ENCODE measurements at regions not wholly inside any gene's neighbourhood (a gene's known extent, or its start where the extent isn't known, plus 50 kb on each side); places are given as distances from the start of the nearest gene placed in this dataset.

DNA sequence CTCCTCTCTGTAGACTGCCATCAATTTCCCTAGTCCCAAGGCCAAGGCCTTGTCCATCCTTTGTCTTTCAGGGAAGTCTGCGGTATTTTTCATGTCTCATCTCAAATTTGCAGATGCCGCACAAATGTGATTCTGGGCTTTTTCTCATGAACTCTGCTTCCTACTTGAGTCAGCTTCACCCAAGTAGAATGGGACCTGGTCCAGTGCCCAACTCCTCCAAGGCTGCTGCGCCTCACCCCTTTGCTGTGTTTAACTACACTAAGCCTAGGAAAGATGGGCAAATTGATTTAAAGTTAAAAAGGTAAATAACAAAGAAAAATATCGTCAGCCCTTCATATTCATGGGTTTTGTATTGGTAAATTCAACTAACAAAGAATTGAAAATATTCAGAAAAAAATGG is 1092.6 kb upstream of the AUTS2 start:
- POLR2A ChIA-PET = no interaction called here
- Histone ChIP-seq H3K4me3 (ENCODE audit: low read length) (no peak overlapping the region), H3K9me3 (ENCODE audit: low read length) (peaks cover 4% of the 10 kb centered on the region), H3K4me1 (ENCODE audit: insufficient read depth, low read length) (no peaks in the 10 kb centered on the region), H3K36me3 (ENCODE audit: insufficient read depth, low read length) (no peaks in the 10 kb centered on the region), H3K27ac (ENCODE audit: low read depth, low read length) (no peak overlapping the region), H3K27me3 (ENCODE audit: insufficient read depth, low read length, poor library complexity, severe bottlenecking) (no peaks in the 10 kb centered on the region)
- Mint-ChIP-seq H3K27ac (no peak overlapping the region), H3K9me3 (peaks cover 14 to 37% (median 19%) of the 10 kb centered on the region in 5 donors), H3K36me3 (no peaks in the 10 kb centered on the region), H3K4me1 (no peaks in the 10 kb centered on the region), H3K4me3 (no peak overlapping the region), H3K27me3 (peaks cover 0 to 3% of the 10 kb centered on the region in 2 donors)
- no peak for DNase-seq
- CTCF ChIA-PET = no interaction called here

- CTCF ChIA-PET = no interaction called here
- no peak for DNase-seq
Measured at GRCh38 chr7:68507668-68508067, 1090.6 kb upstream of the AUTS2 start.

DNA sequence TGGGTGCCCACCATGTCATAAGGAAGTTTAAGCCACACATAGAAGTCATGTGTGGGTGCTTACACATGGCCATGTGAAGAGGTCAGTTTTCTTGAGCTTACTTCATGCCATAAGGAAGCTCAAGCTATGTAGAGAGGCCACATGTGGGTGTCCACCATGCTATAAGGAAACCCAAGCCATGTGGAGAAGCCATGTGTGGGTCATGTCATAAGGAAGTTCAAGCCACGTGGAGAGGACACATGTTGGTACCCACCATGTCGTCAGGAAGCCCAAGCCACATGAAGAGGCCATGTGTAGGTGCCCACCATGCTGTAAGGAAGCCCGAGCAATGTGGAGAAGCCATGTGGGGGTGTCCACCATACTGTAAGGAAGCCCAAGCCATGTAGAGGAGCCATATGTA is 1089.2 kb upstream of the AUTS2 start:
- DNase-seq = no peak
- POLR2A ChIA-PET = no interaction called here
- no peak overlapping the region for H3K4me3 Mint-ChIP-seq

More at GRCh38 chr7:68507668-68508067, 1090.6 kb upstream of the AUTS2 start:
- Mint-ChIP-seq H3K36me3 (no peaks in the 10 kb centered on the region), H3K4me3 (no peak overlapping the region), H3K4me1 (no peaks in the 10 kb centered on the region), H3K9me3 (peaks cover 12 to 33% (median 21%) of the 10 kb centered on the region in 5 donors), H3K27ac (no peak overlapping the region), H3K27me3 (peaks cover 0 to 3% of the 10 kb centered on the region in 2 donors)
- POLR2A ChIA-PET = no interaction called here
- no peaks in the 10 kb centered on the region for H3K4me1 ChIP-seq (ENCODE audit: insufficient read depth, low read length)
- H3K27ac ChIP-seq (ENCODE audit: low read depth, low read length) = no peak overlapping the region
- no peaks in the 10 kb centered on the region for H3K36me3 ChIP-seq (ENCODE audit: insufficient read depth, low read length)
- H3K9me3 ChIP-seq (ENCODE audit: low read length) = peaks cover 4% of the 10 kb centered on the region
- no peak overlapping the region for H3K4me3 ChIP-seq (ENCODE audit: low read length)
- no peaks in the 10 kb centered on the region for H3K27me3 ChIP-seq (ENCODE audit: insufficient read depth, low read length, poor library complexity, severe bottlenecking)

GRCh38 chr7:68509603-68510002 is 1088.7 kb upstream of the AUTS2 start:
- Histone ChIP-seq H3K27me3 (ENCODE audit: insufficient read depth, low read length, poor library complexity, severe bottlenecking) (no peaks in the 10 kb centered on the region), H3K9me3 (ENCODE audit: low read length) (peaks cover 4% of the 10 kb centered on the region), H3K27ac (ENCODE audit: low read depth, low read length) (no peak overlapping the region), H3K4me3 (ENCODE audit: low read length) (no peak overlapping the region), H3K4me1 (ENCODE audit: insufficient read depth, low read length) (no peaks in the 10 kb centered on the region), H3K36me3 (ENCODE audit: insufficient read depth, low read length) (no peaks in the 10 kb centered on the region)
- Mint-ChIP-seq H3K4me3 (no peak overlapping the region), H3K36me3 (no peaks in the 10 kb centered on the region), H3K27me3 (peaks cover 0 to 3% of the 10 kb centered on the region in 2 donors), H3K27ac (peak overlapping the region in 1 of 8 donors; percentile 23), H3K9me3 (peaks cover 9 to 25% (median 18%) of the 10 kb centered on the region in 5 donors), H3K4me1 (no peaks in the 10 kb centered on the region)
- POLR2A ChIA-PET = no interaction called here
- no peak for DNase-seq
- CTCF ChIA-PET = no interaction called here

More for the DNA sequence above, 1089.2 kb upstream of the AUTS2 start:
- Histone ChIP-seq H3K4me1 (ENCODE audit: insufficient read depth, low read length) (no peaks in the 10 kb centered on the region), H3K27me3 (ENCODE audit: insufficient read depth, low read length, poor library complexity, severe bottlenecking) (no peaks in the 10 kb centered on the region), H3K4me3 (ENCODE audit: low read length) (no peak overlapping the region), H3K36me3 (ENCODE audit: insufficient read depth, low read length) (no peaks in the 10 kb centered on the region), H3K27ac (ENCODE audit: low read depth, low read length) (no peak overlapping the region), H3K9me3 (ENCODE audit: low read length) (peaks cover 4% of the 10 kb centered on the region)
- no peak overlapping the region for H3K27ac Mint-ChIP-seq
- H3K4me1 Mint-ChIP-seq = no peaks in the 10 kb centered on the region
- CTCF ChIA-PET = no interaction called here
- no peaks in the 10 kb centered on the region for H3K36me3 Mint-ChIP-seq
- H3K9me3 Mint-ChIP-seq = peaks cover 12 to 27% (median 21%) of the 10 kb centered on the region in 5 donors
- peaks cover 0 to 3% of the 10 kb centered on the region in 2 donors for H3K27me3 Mint-ChIP-seq

GRCh38 chr7:68511281-68511680 is 1087.0 kb upstream of the AUTS2 start:
- Histone ChIP-seq H3K36me3 (ENCODE audit: insufficient read depth, low read length) (no peaks in the 10 kb centered on the region), H3K9me3 (ENCODE audit: low read length) (peaks cover 4% of the 10 kb centered on the region), H3K27me3 (ENCODE audit: insufficient read depth, low read length, poor library complexity, severe bottlenecking) (no peaks in the 10 kb centered on the region), H3K4me3 (ENCODE audit: low read length) (no peak overlapping the region), H3K4me1 (ENCODE audit: insufficient read depth, low read length) (no peaks in the 10 kb centered on the region), H3K27ac (ENCODE audit: low read depth, low read length) (no peak overlapping the region)
- no peak overlapping the region for H3K4me3 Mint-ChIP-seq
- H3K9me3 Mint-ChIP-seq = peaks cover 7 to 23% (median 13%) of the 10 kb centered on the region in 5 donors
- POLR2A ChIA-PET = no interaction called here
- DNase-seq = no peak
- no peaks in the 10 kb centered on the region for H3K4me1 Mint-ChIP-seq
- CTCF ChIA-PET = no interaction called here
- no peak overlapping the region for H3K27ac Mint-ChIP-seq
- no peaks in the 10 kb centered on the region for H3K36me3 Mint-ChIP-seq
- H3K27me3 Mint-ChIP-seq = peaks cover 0 to 3% of the 10 kb centered on the region in 2 donors

DNA sequence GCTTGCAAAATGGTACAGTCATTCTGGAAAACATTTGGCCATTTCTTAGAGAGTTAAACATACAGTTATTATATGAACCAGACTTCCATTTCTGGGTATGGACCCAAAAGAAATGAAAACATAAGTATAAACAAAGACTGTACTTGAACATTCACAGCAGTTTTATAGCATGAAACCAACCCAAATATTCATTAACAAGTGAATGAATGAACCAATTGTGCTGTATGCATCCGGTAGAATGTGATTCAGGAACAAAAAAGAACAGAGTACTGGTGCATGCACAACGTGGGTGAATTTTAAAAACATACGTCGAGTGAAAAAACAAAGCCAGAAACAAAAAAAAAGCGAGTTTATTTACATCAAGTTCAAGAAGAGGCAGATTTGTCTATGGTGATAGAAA is 1085.8 kb upstream of the AUTS2 start:
- peaks cover 7 to 20% (median 11%) of the 10 kb centered on the region in 5 donors for H3K9me3 Mint-ChIP-seq
- no peak overlapping the region for H3K27ac Mint-ChIP-seq
- H3K4me1 Mint-ChIP-seq = no peaks in the 10 kb centered on the region
- H3K27me3 Mint-ChIP-seq = peaks cover 0 to 3% of the 10 kb centered on the region in 2 donors
- ChIA-PET POLR2A (no interaction called here), CTCF (no interaction called here)
- Histone ChIP-seq H3K4me1 (ENCODE audit: insufficient read depth, low read length) (no peaks in the 10 kb centered on the region), H3K36me3 (ENCODE audit: insufficient read depth, low read length) (no peaks in the 10 kb centered on the region), H3K9me3 (ENCODE audit: low read length) (peaks cover 4% of the 10 kb centered on the region), H3K4me3 (ENCODE audit: low read length) (no peak overlapping the region), H3K27ac (ENCODE audit: low read depth, low read length) (no peak overlapping the region), H3K27me3 (ENCODE audit: insufficient read depth, low read length, poor library complexity, severe bottlenecking) (no peaks in the 10 kb centered on the region)
- DNase-seq = no peak
- H3K36me3 Mint-ChIP-seq = no peaks in the 10 kb centered on the region
- H3K4me3 Mint-ChIP-seq = no peak overlapping the region

GRCh38 chr7:68518060-68518459 is 1080.2 kb upstream of the AUTS2 start:
- CTCF ChIA-PET = no interaction called here
- H3K27ac Mint-ChIP-seq = no peak overlapping the region
- Histone ChIP-seq H3K27ac (ENCODE audit: low read depth, low read length) (no peak overlapping the region), H3K9me3 (ENCODE audit: low read length) (no peaks in the 10 kb centered on the region), H3K4me1 (ENCODE audit: insufficient read depth, low read length) (no peaks in the 10 kb centered on the region), H3K36me3 (ENCODE audit: insufficient read depth, low read length) (no peaks in the 10 kb centered on the region), H3K4me3 (ENCODE audit: low read length) (no peak overlapping the region), H3K27me3 (ENCODE audit: insufficient read depth, low read length, poor library complexity, severe bottlenecking) (no peaks in the 10 kb centered on the region)
- no peak for DNase-seq
- no peaks in the 10 kb centered on the region for H3K4me1 Mint-ChIP-seq
- no peak overlapping the region for H3K4me3 Mint-ChIP-seq
- H3K9me3 Mint-ChIP-seq = peaks cover 12 to 21% (median 13%) of the 10 kb centered on the region in 5 donors
- peaks cover 0 to 4% of the 10 kb centered on the region in 2 donors for H3K27me3 Mint-ChIP-seq
- POLR2A ChIA-PET = no interaction called here
- H3K36me3 Mint-ChIP-seq = no peaks in the 10 kb centered on the region

DNA sequence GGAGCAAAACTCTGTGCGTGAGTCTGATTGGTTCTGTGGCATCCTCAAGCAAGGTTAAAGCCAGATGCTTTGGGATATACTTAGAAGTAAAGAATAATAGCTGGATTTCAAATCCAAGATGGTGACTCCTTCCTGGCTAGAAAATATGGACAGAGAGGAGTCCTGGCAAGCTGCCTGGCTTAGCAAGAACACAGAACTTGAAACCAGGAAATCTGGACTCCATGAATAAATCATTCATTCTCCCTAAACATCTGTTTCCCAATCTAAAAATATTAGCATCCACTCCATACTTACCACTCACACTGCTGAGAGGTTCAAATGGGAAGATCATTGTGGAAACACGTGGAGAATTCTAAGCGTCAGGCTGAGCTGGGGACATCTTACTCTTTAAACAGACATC is 1074.1 kb upstream of the AUTS2 start:
- H3K9me3 ChIP-seq (ENCODE audit: low read length) = no peaks in the 10 kb centered on the region
- H3K27ac ChIP-seq (ENCODE audit: low read depth, low read length) = no peak overlapping the region
- H3K4me3 ChIP-seq (ENCODE audit: low read length) = no peak overlapping the region
- no peaks in the 10 kb centered on the region for H3K36me3 ChIP-seq (ENCODE audit: insufficient read depth, low read length)
- peaks cover 0 to 4% of the 10 kb centered on the region in 2 donors for H3K27me3 Mint-ChIP-seq
- H3K4me3 Mint-ChIP-seq = no peak overlapping the region
- no peaks in the 10 kb centered on the region for H3K36me3 Mint-ChIP-seq
- ChIA-PET POLR2A (no interaction called here), CTCF (no interaction called here)
- H3K4me1 Mint-ChIP-seq = no peaks in the 10 kb centered on the region
- no peak for DNase-seq
- H3K4me1 ChIP-seq (ENCODE audit: insufficient read depth, low read length) = no peaks in the 10 kb centered on the region
- peaks cover 12 to 24% (median 20%) of the 10 kb centered on the region in 5 donors for H3K9me3 Mint-ChIP-seq
- H3K27me3 ChIP-seq (ENCODE audit: insufficient read depth, low read length, poor library complexity, severe bottlenecking) = no peaks in the 10 kb centered on the region
- H3K27ac Mint-ChIP-seq = no peak overlapping the region

- Mint-ChIP-seq H3K36me3 (no peaks in the 10 kb centered on the region), H3K9me3 (peaks cover 3 to 36% (median 10%) of the 10 kb centered on the region in 5 donors), H3K27me3 (no peaks in the 10 kb centered on the region), H3K27ac (no peak overlapping the region), H3K4me3 (no peak overlapping the region), H3K4me1 (no peaks in the 10 kb centered on the region)
- CTCF ChIA-PET = no interaction called here
- Histone ChIP-seq H3K4me3 (ENCODE audit: low read length) (no peak overlapping the region), H3K4me1 (ENCODE audit: insufficient read depth, low read length) (no peaks in the 10 kb centered on the region), H3K36me3 (ENCODE audit: insufficient read depth, low read length) (no peaks in the 10 kb centered on the region), H3K27me3 (ENCODE audit: insufficient read depth, low read length, poor library complexity, severe bottlenecking) (no peaks in the 10 kb centered on the region), H3K27ac (ENCODE audit: low read depth, low read length) (no peak overlapping the region), H3K9me3 (ENCODE audit: low read length) (no peaks in the 10 kb centered on the region)
- POLR2A ChIA-PET = no interaction called here
- DNase-seq = no peak
Measured at GRCh38 chr7:68529221-68529620, 1069.1 kb upstream of the AUTS2 start.
